Fibroblast of skin of abdomen (primary cell): ENCODE measurements at regions not wholly inside any gene's neighbourhood (a gene's known extent, or its start where the extent isn't known, plus 50 kb on each side); places are given as distances from the start of the nearest gene placed in this dataset.

ENCODE experiments used
- DNase-seq: peaks from one replicate; pipeline ENCODE4 v3.0.0-alpha.2; 2013

DNA sequence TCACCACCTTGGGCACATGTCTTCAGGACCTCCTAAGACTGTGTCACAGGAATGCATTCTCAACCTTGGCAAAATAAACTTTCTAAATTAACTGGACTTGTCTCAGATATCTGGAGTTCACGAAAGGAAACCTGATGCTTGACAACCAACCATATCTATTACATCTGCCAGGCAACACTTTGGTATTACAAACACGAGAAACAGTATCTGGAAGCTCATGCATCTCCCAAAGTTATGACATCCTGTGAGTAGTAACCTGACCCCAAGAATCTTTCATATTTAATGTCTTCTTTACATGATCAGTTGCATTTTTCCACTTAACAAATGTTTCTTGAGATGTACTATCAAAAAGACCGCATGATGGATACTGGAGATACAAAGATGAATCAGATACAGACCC is 465.3 kb upstream of the AGTR1 start:
- no peak for DNase-seq

DNA sequence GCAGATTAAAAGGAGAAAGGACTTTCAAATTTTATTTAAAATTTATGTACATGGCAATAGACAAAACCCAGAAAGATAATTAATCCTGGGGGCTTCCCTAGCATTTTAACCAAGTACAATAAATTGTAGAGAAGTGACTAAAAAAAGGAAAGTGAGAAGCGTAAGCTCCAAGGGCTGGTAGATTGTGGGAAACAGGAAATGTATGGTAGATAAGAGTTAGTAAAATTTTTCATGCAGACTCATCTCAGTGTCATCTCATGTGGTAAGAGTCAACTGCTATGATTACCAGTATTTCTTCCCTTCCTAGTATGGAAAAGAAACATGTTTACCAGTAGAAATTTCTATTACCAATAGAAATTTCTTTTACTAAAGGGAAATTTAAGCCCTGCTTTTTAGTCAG is 464.3 kb upstream of the AGTR1 start:
- DNase-seq = peak; percentile 26

DNA sequence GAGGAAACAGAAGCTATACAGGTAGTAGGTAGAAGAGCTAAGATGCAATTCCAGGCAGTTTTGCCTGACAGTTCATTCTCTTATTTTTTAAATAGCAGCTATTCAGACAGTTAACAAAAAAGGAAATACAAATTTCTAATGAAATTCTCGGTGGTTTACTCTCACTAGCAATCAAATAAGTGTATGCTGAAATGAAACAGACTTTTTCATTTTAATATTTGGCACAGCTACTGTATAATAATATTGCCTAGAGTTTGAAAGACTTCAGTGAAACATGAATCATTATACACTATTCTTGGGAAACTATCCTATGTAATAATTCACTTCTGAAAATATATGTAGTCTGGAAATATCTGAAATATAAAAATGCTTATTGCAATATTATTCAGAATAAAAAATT is 463.2 kb upstream of the AGTR1 start:
- no peak for DNase-seq

DNA sequence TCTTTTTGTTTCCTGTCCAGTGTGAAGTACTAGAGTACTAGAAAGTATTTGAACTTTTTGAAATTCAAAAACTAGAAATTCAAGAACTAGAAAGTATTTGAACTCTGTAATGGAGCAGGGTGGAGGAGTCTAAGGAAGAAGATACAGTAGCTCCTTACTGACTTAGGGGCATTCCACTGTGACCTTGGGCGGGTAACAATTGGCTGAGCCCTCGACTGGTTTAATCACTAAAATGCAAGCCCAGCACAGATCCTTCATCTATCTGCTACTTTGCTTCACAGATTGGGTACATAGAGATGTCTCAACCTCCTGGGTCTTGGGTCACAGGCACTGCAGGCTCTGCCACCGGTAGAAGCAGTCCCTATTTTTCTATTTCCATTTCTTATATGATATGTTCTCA is 462.1 kb upstream of the AGTR1 start:
- no peak for DNase-seq

DNA sequence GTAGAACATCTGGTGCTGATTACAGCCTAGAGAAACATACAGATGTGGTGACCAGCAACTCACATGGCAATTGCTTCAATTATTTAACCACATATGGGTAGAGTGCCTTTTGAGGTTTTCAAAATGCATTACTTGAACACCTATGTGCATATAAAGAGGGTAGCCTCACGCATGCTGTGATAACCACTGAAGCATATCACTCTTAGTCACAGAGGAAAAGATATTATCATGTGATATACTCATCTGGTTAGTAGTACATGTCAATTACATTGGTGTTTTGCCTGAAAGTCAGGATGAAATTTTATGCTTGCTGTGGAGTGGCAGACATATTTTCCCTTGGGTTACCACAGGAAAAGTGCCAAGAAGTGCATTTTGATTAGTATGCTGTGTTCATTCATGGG is 459.3 kb upstream of the AGTR1 start:
- peak; percentile 83 for DNase-seq

DNA sequence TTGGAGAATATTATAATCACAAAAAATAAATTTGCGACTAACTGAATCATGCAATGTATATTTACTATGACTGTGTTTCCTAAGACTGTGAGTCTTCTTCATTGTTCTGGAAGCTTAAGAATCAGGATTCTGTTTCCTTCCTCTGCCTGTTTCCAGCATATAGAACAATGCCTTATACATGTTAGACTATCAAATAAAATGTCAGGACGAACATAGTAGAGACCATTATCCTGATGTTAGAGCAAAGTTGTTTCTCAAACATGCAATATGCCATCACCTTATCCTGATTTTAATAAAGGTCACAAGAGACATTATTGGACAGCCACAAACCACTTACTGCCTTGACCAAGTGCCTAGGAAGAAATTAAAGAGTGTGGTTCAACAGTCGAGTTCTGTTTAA is 457.4 kb upstream of the AGTR1 start:
- no peak for DNase-seq

DNA sequence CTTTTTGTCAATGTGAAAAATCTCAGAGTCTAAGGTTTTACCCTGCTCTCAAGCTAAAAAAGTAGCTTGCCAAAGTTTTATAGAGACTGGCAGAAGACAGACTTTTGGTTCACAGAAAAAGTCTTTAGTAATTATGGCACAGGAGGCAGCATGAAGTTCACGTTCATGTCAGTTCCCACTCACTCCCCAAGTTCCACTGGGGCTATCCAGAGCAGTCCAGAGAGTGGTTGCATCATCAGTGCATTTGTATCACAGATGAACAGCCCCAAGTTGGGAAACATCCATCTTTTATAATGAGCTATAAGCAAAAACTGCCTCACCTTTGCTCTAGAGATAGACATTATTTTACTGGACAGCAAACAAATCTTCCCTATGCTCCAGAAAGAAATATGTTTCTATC is 454.1 kb upstream of the AGTR1 start:
- no peak for DNase-seq

DNA sequence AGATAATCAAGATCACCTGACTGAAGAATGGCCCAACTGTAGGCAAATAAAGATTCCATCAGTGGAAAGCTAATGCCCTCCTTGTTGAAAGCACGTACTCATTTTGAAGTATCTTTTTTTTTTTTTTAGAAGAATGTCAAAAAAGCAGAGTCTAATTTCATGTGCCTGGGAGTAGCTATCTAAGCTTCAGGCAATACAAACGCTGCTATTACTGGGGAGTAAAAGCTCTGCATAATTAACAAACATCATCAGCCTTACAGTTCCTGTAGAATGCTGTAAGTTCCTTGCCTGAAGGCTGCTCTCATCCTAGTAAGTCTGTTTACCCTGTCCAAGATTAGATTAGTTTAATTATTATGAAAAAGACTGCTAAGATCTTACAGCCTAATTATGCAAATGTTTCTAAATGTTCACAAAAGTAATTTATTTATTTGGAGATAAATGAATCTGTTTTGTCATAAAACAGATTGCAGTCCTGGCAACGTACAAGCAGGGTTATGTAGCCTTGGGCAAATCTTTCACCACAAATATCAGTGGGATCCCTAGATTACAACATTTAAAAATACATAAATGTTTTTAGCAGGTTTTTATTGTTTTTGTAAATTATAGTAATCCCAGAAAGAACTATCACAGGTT is 451.3 kb upstream of the AGTR1 start:
- no peak for DNase-seq

DNA sequence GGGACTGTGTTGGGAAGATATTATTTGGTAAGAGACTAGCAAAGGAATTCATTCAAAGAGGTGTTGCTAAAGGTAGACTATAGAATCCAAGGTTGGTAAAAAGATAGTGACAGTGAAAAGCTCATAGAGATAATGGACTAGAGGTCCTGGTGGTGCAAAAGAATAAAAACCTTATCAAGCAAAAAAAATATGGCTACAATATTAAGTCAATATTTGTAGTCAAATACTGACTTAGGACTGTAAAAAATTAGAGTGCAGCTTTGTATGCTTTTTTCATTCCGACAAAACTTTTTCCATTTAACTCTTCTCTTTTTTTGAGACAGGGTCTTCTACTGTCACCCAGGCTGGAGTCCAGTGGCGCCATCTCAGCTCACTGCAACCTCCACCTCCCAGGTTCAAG is 444.0 kb upstream of the AGTR1 start:
- no peak for DNase-seq

DNA sequence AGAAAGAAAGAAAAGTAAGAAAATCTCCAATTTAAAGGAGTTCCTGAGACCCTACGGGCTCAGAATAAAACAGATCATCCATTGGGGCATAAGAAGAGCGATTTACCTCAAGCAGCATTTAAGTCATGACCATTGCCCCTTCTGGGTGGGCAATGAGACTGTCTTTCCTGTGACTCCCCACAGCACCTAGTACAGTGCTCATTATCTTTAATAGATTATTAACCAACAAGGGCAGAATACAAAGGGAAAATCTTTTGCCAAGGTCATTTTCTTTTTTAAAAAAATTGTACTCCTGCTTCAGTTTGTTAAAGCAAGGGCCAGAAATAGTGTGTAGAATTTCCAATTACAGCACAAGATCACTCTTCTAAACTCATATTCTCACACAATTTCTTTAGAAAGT is 443.3 kb upstream of the AGTR1 start:
- no peak for DNase-seq

DNA sequence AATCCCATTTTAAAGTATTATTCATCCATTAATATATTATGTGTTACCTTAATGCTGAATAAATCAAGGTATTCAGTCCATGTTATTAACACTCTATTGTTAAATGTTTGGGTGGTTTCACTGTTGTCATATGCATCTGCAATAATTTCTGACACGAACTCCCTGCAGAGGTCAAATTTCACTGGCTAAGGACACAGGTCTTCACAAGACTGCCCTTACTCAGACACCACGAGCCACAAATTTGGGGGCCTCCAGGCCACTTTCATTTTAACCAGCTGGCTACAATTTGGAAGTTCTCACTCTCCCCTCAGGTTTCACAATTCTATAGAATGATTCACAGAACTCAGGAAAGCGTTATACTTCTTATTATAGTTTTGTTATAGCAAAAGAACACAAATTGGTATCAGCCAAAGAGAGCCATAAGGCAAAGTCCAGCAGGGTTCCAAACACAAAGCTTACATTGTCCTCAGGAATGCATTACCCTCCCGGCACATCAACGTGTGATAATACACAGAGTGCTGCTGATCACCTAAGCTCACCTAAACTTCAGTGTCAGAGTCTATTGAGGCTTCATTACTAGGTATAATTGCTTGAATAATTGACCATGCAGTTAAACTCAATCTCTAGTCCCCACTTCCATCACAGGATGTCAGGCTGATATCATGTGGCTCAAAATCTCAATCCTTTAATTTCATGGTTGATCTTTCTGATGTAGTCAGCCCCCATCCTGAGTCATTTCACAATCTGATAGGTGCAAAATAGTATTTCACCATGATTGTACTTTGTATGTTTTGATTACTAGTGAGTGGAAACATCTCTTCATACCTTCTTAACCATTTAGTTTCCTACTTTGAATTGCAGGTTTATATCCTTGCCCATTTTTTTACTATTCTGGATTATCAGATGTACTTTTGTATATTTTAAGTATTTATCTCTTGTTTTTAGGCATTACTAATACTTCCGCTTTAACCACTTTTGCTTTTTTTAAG is 441.4 kb upstream of the AGTR1 start:
- DNase-seq = no peak

DNA sequence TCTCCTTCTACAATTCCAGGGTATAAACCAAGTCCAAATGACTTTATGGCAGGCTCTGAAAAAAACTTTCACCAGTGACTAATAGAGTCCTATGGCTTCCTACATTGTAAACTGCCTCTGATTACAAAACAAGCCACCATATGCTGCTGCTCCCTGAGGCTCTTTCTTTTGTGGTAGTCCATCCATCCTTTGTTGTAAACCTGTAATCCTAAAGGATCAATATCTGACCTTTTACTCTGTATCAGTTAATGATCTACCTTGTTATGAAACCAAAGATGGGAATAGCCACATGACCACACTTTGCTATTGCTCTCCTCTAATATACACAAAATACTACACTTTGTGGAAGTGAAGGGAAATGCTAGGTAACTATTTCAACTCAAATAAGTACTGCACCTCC is 434.7 kb upstream of the AGTR1 start:
- no peak for DNase-seq

DNA sequence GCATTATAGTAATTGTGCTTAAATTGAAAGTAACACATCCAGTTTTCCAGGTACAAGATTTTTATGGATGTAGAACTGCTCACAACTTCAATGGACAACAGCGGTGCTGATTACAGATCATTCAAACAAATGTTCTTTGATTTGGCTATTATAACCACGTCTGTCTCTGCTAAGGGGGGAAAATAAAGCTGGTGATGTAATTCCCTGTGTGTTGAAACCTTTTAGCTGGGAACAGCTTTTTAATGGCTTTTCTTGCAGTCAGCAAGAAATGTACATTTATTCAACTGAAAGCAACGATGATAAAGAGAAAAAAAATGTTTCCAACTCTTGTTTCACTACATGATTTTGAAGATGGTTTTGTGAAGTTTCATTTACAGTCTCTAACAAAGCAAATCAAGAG is 431.9 kb upstream of the AGTR1 start:
- peak; percentile 2 for DNase-seq

DNA sequence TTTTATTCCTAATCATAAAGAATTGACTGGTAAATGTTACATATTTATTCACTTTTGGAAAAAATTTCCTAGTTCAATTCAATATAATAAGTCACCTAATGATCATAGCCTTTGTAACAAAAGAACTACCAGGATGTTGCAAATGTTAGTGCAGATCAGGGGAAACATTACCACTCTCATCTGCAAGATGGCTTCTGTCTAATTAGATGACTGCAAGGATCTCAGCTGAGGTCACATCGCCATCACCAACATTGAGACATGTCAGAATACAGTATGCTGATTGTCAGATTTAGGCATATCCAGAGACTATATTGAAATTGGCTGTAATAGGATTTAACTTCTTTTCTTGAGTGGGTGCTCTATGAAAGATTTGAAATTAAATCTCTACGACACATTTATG is 431.4 kb upstream of the AGTR1 start:
- no peak for DNase-seq

DNA sequence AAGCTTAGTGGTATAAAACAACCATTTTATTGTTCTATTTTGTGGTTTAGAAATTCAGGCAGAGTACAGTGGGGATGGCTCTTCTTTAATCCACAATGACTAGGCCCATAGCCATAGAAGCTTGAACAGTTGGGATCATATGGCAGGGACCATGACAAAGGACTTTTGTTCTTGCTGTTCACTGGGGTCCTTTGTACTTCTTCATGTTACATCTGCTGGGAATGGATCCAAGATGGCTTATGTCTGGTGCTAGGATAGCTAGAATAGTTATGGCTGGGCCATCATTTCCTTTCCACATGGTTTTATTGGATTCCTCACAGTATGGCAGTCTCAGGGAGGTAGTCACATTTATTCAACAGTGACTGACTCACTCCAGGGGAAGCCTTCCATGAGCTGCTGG is 427.9 kb upstream of the AGTR1 start:
- peak; percentile 27 for DNase-seq

DNA sequence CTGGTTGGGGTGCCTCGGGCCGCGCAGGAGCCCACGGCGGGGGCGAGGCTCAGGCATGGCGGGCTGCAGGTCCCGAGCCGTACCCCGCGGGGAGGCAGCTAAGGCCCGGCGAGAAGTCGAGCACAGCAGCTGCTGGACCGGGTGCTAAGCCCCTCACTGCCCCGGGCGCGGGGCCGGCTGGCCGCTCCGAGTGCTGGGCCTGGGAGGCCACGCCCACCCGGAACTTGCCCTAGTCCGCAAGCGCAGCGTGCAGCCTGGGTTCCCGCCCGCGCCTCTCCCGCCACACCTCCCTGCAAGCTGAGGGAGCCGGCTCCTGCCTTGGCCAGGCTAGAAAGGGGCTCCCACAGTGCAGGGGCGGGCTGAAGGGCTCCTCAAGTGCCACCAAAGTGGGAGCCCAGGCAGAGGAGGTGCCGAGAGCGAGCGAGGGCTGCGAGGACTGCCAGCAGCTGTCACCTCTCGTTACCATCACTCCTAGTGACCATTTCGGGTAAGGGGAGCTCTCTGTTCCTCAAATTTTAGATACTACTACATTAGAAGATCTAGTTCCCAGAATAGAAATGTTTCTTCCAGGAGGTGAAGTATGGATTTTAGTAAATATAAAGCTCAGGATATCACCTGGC is 417.0 kb upstream of the AGTR1 start:
- no peak for DNase-seq

DNA sequence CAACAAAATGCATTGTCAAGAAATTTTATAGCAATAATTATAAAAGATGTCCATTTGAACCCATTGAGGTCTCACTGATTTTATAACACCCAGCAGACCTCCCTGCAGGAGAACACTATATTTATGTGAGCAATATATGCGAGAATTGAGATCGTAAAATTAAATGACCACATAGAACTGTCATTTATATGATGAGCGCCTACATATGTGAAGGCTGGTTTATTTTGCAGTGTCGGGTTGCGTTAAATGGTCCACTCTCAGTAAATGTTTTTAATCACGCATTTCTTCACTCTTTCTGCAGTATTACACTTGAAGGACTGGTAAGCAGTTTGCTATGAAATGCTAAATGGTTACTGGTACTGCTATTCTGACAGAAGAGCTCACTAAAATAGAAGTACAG is 408.5 kb upstream of the AGTR1 start:
- DNase-seq = no peak

DNA sequence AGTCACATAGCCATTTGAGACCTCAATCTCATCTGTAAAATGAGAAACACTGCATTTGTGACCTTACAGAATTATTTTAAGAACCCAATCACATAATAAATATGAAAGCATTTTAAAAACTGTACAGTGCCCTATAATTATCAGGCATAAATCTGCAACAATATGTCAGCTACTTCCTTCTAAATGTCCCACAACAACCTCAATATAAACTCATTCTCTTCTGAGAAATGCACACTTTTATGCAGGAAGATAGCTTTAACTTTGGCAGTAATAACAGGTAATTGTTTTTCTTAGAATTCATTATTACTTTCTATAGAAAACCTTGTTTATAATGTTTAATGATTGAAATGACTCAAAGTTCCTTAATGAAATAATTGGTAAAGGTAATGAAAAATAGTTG is 400.7 kb upstream of the AGTR1 start:
- DNase-seq = no peak

DNA sequence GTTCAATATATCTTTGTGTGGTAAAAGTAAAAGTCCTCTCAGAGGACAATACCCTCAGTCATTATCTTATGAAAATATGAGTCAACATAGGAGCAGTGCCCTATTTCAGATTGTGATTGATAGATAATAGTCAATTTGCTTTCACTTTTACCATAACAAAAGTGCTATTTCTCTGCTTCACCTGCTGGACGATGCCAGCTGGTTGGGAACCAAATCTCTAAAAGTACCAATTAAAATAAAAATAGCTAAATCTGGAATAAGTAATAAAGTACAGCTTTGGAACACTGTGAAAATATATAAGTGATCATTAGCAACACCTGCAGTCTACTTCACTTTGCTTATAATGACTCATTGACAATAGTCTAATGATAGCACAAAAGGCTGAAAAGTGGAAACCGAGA is 390.3 kb upstream of the AGTR1 start:
- DNase-seq = no peak

DNA sequence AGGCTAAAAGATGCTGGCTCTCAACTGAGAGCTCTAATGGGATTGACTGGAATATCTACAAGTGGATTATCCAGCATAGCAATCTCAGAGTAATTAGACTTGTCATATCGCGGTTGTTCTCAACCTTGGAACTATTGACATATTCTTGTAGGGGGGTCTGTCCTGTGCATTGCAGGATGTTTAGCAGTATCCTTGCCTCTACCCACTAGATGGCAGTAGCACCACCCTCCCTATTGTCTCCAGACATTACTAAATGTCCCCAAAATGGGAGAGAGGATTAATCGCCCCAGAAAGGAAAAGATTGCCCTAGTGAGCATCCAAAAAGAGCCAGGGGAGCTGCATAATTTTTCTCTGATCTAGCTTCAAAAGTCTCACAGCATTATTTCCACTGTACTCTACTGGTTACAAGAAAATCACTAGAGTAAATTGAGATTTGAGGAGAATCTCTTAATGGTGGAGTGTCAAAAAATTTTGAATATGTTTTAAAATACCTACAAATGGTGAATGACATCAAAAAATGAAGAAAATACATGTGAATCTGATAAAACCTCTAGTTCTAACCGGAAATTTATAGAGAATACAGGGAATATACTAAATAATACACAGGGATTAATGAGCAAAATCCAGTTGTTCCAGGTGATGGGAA is 388.2 kb upstream of the AGTR1 start:
- DNase-seq = peak; percentile 56

DNA sequence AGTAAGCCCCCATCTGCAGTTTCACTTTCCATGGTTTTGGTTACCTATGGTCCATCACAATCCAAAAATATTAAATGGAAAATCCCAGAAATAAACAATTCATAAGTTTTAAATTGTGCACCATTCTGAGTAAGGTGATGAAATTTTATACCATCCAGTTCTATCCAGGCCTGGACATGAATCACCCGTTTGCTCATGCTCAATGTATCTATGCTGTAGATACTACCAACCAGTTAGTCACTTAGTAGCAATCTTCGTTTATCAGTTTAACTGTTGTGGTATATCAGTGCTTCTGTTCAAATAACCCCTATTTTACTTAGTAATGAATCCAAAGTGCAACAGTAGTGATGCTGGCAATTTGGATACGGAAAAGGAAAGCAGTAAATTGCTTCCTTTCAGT is 381.9 kb upstream of the AGTR1 start:
- DNase-seq = no peak

DNA sequence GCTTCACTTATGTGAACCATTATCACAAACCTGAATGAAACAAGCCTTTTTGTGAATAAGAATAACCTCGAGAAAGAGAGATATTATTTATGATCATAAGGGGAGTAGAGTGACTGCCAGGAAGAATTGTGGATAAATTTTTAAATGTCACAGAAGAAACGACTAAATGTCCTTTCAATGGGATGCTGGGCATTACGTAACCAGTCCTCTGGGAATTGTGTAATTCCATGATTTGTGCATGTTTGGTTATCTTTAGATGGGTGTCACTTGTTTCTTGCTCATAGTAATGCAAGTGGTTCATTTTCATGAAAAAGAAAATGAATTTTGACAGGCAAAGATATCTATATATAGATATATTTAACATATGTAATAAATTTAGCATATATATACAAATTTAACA is 379.5 kb upstream of the AGTR1 start:
- no peak for DNase-seq
